Mammary epithelial cell (primary cell): ENCODE measurements at regions not wholly inside any gene's neighbourhood (a gene's known extent, or its start where the extent isn't known, plus 50 kb on each side); places are given as distances from the start of the nearest gene placed in this dataset.

Source experiments
- CTCF ChIP-seq, 2 donors: IDR thresholded peaks in 1 of 2; conservative IDR thresholded peaks in 1 of 2; 2 replicates each; pipeline ENCODE4 v1.5.1; 2011 to 2012; ENCODE audit warnings: inconsistent platforms in 2 of 2, low read length in 2 of 2, mild to moderate bottlenecking in 2 of 2, control low read depth in 1 of 2, low read depth in 1 of 2; ENCODE audit not compliant: insufficient read depth in 1 of 2; ENCODE audit errors: extremely low read depth in 1 of 2
- EZH2 ChIP-seq: IDR thresholded peaks from 2 replicates; pipeline ENCODE4 v1.6.1; 2012; ENCODE audit warnings: low read length, inconsistent platforms, borderline replicate concordance

- no peak for TF ChIP-seq CTCF (conservative IDR thresholded peaks at IDR 0.05 in 1 of 2, IDR thresholded peaks at IDR 0.05 in 1 of 2; ENCODE audit: extremely low read depth in 1 of 2, insufficient read depth in 1 of 2, low read depth in 1 of 2, low read length in 2 of 2)
- TF ChIP-seq EZH2, result no peak
These were observed 122.5 kb downstream of the PHLDA1 start for GRCh38 chr12:75908961-75909605.
